HS-27A (cell line): ENCODE measurements at regions not wholly inside any gene's neighbourhood (a gene's known extent, or its start where the extent isn't known, plus 50 kb on each side); places are given as distances from the start of the nearest gene placed in this dataset.
"Not testable (repeated sequence)": the region's sequence is repeated elsewhere in the genome, so short reads cannot be mapped to it uniquely, and the experiment has no call there.

Source experiments
- DNase-seq: peaks from one replicate; pipeline ENCODE4 v3.0.0-alpha.2; 2012; ENCODE audit warnings: low read depth, missing footprints

- DNase-seq = no peak
Observed at GRCh38 chr2:201568217-201568820, 75.0 kb downstream of the TMEM237 start.

- DNase-seq = no peak
Observed at GRCh38 chr2:201559067-201559710, 84.1 kb downstream of the TMEM237 start.

DNA sequence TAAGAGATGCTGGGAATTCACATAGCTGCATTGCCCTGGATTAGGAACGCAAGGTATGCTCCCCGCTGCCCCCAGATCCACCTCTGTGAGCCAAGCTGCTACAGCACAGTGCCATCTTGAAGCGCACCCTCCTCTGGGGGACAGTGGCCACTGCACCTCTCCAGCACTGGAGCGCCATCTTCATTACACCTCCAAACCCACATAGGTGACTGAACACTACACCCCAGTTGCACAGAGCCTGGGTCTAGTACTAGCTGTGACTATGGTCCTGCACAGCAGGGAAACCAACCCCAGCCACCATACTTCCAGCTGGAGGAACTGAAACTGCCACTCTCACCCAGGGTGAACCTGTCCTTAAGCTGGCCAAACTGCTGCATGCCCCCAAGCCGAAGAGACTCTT, 84.6 kb downstream of the TMEM237 start:
- DNase-seq = no peak

DNA sequence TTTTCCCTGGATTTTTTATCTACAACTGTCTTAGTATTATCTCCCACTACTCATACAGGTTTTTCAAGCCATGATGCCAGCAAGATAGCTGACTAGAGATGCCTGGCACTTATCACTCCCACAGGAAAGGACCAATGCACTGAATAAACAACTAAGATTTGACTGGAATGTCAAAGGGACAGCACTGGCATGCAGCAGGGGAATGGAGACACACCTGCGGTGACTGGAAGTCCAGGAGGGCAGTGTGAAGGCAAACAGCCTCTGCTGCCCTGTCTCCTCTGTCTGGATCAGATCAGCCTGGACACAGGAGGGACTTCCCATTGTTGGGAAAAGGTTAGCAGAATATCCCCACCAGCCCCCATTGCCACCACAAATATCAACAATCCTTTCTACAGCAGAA, 85.1 kb downstream of the TMEM237 start:
- DNase-seq = no peak

DNA sequence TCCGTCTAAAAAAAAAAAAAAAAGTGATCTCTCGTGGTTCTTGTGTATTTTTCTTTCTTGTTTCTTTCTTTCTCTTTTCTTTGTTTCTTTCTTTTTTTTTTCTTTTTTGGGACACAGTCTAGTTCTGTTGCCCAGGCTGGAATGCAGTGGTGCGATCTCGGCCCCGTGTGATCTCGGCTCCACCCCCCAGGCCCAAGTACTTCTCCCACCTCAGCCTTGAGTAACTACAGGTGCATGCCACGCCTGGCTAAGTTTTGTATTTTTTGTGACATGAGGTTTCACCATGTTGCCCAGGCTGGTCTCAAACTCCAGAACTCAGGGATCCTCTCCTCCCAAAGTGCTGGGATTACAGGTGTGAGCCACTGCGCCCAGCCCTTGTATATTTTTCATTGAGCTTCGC, 91.4 kb downstream of the TMEM237 start:
- DNase-seq = no peak

DNA sequence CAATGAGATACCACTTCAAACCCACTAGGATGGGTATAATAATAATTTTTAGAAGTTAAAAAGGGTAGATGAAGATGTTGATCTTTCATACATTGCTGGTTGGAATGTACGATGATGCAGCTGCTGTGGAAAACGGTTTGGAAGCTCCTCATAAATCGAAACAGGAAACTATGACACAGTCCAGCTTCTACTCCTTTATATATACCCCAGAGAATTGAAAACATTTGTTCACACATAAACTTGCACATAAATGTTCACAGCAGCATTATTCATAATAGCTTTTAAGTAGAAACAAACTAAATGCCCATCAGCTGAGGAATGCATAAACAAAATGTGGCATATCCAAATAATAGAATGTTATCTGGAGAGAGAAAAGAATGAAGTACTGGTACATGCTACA, 95.0 kb downstream of the STRADB start:
- no peak for DNase-seq

DNA sequence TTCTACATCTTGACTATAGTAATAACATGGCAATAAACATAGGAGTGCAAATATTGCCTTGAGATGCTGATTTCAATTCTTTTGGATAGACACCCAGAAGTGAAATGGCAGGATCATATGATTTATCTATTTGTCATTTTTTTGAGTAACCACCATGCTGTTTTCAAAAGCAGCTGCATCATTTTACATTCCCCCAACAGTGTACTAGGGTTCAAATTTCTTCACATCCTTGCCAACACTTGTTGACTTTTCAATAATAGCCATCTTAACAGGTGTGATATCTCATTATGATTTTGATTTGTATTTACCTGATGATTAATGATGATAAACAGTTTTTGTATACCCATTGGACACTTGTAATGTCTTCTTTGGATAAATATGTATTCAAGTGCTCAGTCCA, 90.8 kb downstream of the STRADB start:
- DNase-seq = no peak

- not testable (repeated sequence) for DNase-seq
Observed at GRCh38 chr2:201539271-201539670, 87.7 kb downstream of the STRADB start.

DNA sequence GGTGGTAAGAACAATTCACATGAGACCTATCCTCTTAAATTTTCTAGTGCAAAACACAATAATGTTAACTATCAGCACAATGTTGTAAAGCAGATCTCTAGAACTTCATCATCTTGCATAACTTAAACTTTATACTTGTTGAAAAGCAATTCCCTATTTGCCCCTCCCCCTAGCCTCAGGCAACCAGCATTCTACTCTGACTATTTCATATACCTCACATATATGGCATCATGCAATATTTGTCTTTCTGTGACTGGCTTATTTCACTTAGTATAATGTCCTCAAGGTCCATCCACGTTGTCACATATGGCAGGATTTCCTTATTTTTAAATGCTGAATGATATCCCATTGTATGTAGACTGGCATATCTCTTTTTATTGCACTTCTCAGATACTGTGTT, 86.5 kb downstream of the STRADB start:
- DNase-seq = no peak

GRCh38 chr2:201536754-201537153, 85.2 kb downstream of the STRADB start:
- no peak for DNase-seq

DNA sequence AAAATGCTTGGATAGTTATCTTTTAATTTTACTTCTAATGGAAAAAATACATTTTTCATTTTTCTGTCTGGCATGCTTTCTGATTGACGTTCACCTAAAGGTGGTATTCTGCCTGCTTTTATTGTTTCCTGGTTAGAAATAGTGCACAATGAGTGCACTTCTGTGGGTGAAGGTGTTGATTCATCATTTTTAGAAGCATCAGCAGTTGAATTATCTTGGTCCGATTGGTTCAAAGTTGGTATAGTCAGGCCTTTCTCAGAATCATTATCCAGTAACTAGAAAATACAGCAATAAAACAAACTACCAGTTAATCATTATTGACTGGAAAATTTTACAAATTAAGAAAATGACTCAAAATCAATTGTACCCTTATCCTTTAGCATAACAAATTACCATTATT, 84.5 kb downstream of the STRADB start:
- no peak for DNase-seq

- peak; percentile 84 for DNase-seq
Observed at GRCh38 chr2:201532686-201533304, 81.3 kb downstream of the STRADB start.
